ENCODE measurements at regions not wholly inside any gene's neighbourhood (a gene's known extent, or its start where the extent isn't known, plus 50 kb on each side); places are given as distances from the start of the nearest gene placed in this dataset.
"Not testable (repeated sequence)": the region's sequence is repeated elsewhere in the genome, so short reads cannot be mapped to it uniquely, and the experiment has no call there.

- DNase-seq = no peak
Measured at GRCh38 chr10:124159153-124159552, 65.8 kb upstream of the CHST15 start.

- no peak for DNase-seq
Measured at GRCh38 chr10:124158592-124158991, 65.2 kb upstream of the CHST15 start.

- no peak for DNase-seq
Measured at GRCh38 chr10:124157271-124157681, 63.9 kb upstream of the CHST15 start.

DNA sequence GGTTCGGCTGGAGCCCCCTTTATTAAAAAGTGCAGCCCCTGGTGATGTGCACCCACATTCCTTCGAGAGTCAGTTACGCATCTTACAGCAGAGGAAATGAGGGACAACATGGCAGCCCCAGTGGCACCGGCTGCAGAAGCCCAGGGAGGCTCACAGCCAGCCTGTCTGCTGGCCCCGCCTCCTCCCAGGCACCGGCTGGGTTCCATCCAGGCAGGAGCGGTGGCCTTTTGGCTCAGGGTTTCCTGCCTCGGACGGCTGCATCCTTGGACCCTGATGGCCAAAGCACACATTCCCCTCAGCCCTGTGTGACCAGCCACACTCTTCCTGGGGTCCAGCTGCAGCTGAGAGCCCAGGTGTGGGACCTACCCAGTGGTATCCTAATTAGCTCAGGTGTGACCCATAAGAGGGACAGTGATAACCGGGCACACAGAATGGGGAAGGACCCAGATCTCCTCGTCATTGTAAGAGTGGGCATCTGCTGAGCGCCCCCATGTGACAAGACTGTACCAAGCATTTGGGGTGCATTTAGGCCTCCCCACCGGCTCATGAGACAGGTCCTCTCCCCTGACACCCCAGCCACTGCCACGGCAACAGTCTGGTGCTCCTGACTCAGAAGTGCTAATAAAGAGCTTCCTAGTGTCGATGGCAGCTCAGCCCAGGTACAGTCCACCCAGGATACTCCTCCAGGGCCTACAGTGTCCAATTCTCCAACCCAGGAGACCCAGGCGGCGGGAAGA, 63.3 kb upstream of the CHST15 start:
- DNase-seq = no peak

DNA sequence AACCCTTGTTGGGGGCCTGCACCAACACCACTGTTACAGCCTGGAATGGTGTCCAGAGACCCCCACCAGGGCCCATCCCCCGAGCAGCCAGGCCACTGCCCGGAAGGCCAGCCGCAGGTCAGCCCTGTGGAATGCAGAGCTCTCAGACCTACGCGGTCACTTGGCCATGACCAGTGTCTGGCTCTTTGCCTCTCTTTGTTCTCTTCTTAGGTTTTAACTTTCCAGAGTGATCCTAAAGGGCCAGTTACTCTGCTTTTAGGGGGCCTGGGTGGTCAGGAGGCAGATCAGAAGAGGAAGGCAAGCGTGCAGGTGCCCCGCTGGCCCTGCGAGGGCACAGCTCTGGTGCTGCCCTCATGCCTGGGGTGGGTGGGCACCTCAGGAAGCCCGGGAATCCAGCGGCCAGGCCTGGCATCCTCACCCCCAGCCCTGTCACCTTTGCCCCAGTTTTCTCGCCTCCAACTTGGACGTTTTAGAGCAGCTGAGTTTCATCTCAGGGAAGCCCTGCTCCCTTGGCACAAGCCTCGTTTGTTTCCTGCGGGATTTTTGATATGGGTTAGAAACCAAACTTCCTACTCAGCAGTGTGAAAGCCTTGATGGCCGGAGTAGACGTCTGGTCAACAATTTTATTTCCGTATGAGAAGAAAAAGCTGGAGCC, 62.5 kb upstream of the CHST15 start:
- no peak for DNase-seq

- peak in 1 of 2 experiments; percentile 33 for DNase-seq
Measured at GRCh38 chr10:124153023-124153826, 59.8 kb upstream of the CHST15 start.

DNA sequence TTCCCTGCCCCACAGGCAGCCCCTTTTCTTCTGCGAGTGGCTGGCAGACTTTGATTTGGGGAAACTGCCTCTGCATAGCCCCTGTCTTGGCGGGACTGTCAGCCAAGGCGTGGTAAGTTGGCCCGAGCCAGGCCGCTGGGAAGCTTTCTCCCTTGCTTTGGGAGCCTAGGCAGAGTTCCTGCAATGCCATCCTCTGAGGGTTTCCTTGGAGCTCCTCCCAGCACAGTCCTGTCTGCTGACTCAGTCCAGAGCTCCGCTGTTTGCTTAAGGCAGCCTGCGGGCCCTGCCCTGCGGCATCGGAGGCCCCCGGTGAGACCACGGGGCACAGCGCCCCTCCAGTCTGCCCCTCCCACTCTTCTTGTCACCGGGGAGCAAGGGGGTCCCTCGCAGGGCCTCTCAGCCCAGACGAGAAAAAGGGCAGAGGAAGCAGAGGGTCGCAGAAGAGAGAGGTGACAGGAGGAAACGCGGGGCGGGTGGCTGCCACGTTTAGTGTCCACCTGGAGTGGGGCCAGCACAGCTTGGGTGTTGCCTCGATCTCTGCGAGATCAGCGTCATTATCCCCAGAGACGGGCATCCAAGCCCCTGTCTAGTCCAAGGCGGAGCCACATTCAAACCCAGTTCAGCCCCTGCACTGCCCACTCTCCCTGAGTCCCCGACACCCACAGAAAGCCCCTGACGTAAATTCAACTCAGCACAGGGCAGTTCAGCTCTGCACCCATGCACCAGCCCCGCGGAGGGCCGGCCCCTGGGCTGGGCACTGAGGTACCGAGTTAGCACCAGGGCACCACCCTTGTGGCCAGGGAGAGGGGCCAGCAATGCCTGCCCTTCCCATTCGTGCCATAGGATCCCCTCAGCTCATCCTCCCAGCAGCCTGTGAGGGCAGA, 59.0 kb upstream of the CHST15 start:
- DNase-seq = no peak

DNA sequence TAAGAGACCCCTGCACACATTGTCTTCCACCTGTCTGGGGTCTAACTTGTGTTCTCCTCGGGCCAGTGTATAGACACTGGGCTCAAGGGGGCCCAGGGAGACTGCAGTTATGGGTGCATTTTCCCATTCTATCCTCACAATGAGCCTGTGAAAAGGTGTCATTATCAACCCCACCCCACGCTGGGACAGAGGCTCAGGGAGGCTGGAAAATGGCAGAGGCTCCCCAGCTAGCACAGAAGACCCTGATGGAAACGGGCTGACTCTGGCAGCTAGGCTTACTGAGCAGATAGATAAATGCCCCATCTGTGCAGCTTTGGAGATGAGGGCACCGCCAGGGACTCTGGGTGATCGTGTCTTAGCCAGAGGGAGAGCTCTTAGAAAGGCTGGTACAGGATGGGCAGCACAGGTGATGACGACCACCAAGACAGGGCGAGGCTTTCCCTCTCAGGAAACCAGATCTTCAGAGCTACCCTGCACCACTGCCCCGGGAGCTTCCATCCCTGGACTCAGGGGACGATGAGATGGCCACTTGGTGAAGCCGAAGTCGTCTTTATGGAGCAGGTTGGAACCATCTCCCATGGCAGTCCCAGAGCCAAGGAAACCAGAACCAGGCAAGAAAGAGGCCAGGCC, 58.2 kb upstream of the CHST15 start:
- no peak for DNase-seq

DNA sequence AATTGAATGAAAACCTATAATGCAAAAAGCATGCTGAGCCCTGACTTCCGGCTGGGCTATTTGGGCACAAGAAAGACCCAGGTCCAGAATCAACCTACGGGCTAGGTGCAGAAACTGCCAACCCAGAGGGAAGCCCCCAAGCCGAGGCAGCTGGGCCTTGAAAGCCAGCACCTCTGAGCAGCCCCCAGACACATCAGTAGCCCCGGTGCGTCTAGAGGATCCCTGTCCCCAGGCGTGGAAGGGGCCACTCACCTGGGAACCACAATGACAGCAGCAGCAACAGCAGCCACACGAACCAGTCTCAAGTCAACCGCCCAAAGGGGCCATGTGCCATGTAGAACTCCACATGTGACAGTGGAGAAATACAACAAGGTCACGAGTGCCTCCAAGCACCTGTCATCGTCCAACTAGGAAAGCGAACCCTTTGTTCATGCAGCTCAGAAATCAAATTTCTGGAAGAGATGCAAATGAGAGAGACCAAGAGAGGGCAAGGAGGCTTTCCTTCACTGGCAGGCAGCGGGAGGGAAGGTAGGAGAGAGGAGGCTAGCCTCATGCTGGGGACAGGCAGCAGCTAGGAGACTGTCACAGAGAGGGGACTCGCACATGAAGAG, 57.5 kb upstream of the CHST15 start:
- DNase-seq = no peak

DNA sequence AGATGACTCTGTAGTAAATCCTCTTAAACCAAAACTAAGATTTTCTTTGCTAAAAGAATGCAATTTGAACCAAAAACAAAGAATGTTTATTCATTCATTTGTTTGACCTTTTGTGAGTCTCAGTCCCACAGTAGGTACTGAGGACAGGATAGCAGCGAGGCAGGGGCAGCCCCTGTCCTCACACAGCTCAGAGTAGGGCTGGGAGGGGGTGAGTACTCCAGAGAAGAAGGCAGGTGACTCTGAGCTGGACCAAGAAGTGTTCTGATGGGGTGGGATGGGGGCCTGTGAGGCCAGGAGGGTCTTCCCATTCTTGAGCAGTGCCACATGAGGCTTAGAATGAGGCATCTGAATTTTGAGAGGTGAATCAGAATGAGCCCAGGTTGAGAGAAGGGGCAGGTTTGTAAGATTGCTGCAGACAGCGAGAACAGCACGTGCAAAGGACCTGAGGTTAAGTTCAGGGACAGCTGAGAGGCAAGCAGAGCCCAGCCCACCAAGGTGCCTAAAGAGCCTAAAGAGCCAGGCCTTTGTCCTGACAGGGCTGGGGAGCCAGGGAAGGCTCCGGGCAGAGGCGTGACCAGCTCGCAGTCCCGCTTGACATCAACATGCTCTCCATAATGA, 56.9 kb upstream of the CHST15 start:
- no peak for DNase-seq

DNA sequence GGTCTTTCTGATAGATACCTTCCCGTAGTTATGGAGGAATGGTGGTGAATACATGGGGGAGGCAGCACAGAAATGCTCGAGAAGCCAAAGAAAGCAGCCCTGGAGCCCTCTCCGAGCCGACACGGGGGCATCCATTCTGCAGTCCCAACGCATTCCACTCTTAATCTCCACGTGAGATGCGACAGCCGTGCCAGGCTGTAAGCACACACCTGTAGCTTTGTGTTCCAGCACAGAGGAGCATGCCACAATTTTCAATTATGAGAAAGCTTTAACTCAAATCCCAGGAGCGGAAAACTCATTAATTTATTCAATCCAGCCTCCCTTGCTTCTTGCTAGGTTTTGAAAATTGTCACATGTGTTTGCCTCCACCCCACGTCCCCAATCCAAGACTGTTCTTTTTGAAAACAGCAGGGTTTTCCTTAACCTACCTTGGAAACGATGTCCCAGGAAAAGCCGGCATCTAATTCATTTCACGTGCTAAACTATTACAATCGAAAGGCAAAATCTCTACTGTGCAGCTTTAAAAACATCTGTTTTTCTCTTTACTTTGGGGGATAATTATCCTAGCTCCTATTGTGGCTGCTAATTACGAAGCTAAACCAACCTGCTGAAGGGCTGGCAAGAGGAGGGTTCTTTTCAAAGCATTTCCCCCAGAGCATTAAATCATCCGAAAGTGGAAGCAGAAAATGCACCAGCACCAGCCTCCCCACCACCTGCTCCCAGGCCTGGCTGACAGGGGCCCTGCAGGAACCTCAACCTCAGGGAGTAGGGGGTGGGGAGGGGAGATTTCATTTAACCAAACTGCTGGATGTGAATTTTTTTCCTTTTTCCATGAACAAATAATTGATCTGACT, 56.0 kb upstream of the CHST15 start:
- no peak for DNase-seq

GRCh38 chr10:124148509-124149188, 55.3 kb upstream of the CHST15 start:
- not testable (repeated sequence) for DNase-seq

DNA sequence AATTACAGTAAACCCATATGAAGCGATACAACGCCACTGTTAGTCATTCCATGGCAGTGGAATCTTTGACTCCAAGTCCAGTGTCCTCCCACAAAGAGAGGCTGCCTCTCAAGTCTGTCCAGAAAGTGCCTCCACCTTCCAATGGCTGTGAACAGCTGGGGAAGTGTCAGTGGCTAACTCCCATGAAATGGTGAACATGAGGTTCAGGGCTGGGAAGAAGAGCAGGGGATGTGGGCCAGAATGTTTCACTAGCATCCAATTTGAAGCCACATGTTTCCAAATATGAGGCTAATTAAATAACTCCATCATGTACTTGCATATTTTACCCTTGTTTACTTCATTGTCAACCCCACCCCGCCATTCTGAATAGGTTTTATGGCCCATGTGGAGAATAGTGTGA, 53.1 kb upstream of the CHST15 start:
- no peak for DNase-seq

GRCh38 chr10:124145109-124145870, 51.9 kb upstream of the CHST15 start:
- no peak for DNase-seq

GRCh38 chr10:124144536-124144935, 51.1 kb upstream of the CHST15 start:
- DNase-seq = no peak

DNA sequence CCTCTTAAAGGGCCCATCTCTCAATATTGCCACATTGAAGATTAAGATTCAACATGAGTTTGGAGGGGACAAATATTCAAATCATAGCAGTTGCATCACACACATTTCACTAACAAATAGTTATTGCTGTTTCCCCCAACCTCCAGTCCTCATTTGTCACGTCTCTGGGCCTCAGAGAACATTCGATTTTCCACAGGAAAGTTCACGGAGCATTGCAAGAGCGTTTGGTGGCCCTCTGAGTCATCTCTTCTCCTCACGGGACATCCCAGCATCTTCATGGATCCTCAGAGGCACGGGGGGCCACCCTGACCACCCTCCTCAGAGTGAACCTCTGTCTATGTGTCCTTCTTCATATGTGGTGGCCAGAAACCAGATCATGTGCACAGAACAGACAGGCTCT, 50.3 kb upstream of the CHST15 start:
- no peak for DNase-seq

Measured in stimulated activated CD4-positive, alpha-beta T cell treated with anti-CD3 and anti-CD28 coated beads, Interleukin-4, amount 100 ng/mL, for 4 hours (primary cell).